Loucy (cell line): ENCODE measurements at regions not wholly inside any gene's neighbourhood (a gene's known extent, or its start where the extent isn't known, plus 50 kb on each side); places are given as distances from the start of the nearest gene placed in this dataset.

Source experiments
- EZH2phosphoT487 ChIP-seq: fragments of 200-600 bp; IDR thresholded peaks from 2 replicates; pipeline ENCODE4 v1.6.1; 2018; ENCODE audit warnings: antibody characterized with exemption, mild to moderate bottlenecking, moderate library complexity, borderline replicate concordance
- TF ChIP-seq, protein P1 (sequence below): fragments of 200-600 bp; sonication (generic); conservative IDR thresholded peaks from 2 replicates; pipeline ENCODE4 v1.5.1; 2014; ENCODE audit warnings: mild to moderate bottlenecking, antibody characterized with exemption, low read length

- TF ChIP-seq, protein P1, sequence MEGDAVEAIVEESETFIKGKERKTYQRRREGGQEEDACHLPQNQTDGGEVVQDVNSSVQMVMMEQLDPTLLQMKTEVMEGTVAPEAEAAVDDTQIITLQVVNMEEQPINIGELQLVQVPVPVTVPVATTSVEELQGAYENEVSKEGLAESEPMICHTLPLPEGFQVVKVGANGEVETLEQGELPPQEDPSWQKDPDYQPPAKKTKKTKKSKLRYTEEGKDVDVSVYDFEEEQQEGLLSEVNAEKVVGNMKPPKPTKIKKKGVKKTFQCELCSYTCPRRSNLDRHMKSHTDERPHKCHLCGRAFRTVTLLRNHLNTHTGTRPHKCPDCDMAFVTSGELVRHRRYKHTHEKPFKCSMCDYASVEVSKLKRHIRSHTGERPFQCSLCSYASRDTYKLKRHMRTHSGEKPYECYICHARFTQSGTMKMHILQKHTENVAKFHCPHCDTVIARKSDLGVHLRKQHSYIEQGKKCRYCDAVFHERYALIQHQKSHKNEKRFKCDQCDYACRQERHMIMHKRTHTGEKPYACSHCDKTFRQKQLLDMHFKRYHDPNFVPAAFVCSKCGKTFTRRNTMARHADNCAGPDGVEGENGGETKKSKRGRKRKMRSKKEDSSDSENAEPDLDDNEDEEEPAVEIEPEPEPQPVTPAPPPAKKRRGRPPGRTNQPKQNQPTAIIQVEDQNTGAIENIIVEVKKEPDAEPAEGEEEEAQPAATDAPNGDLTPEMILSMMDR = no peak
- no peak for TF ChIP-seq EZH2phosphoT487
Observed at GRCh38 chr1:163866564-163866963, 544.8 kb downstream of the NUF2 start.
